ENCODE measurements at regions not wholly inside any gene's neighbourhood (a gene's known extent, or its start where the extent isn't known, plus 50 kb on each side); places are given as distances from the start of the nearest gene placed in this dataset.

DNA sequence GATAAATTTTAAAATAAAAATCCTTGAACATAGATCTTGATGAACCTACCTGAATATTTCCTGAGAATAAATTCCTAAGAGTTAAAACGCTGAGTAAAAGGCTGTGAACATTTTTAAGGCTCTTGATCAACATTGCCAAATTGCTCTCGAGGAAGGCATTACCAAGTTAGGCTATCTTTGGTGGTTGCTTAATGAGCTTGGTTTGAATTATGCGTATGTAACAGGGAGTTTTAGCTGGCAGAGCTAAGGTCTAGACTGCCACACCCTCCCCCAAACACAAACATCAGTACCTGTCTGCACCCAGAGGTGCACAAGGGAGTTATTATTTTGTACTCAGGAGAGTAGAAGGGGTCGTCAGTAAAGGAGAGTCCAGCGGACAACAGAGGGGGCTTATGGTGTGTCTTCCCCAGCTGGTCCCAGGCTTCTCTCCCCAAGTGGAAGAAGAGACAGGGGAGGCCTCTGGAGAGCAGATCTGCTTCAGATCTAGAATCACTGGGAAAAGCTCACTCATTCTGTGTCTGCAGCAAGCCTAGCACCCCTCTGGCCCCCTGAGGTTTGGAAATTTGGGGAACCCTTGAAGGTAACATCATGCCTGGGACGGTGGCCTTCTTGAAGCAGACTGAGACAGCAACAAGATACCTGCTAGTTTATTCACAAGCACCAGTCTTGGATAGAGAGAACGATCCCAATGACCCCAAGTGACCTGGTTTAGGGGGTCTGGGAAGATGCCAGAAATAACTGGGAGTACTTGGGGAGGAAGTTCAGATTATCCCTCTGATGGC is 197.2 kb upstream of the ID2 start:
- TF ChIP-seq POLR2AphosphoS5 (IDR thresholded peaks at IDR 0.05; ENCODE audit: low read depth, low read length): no peak
- no peak for TF ChIP-seq TAF1 (IDR thresholded peaks at IDR 0.05; ENCODE audit: borderline replicate concordance, insufficient read depth, low read length)
- TF ChIP-seq, protein P1, sequence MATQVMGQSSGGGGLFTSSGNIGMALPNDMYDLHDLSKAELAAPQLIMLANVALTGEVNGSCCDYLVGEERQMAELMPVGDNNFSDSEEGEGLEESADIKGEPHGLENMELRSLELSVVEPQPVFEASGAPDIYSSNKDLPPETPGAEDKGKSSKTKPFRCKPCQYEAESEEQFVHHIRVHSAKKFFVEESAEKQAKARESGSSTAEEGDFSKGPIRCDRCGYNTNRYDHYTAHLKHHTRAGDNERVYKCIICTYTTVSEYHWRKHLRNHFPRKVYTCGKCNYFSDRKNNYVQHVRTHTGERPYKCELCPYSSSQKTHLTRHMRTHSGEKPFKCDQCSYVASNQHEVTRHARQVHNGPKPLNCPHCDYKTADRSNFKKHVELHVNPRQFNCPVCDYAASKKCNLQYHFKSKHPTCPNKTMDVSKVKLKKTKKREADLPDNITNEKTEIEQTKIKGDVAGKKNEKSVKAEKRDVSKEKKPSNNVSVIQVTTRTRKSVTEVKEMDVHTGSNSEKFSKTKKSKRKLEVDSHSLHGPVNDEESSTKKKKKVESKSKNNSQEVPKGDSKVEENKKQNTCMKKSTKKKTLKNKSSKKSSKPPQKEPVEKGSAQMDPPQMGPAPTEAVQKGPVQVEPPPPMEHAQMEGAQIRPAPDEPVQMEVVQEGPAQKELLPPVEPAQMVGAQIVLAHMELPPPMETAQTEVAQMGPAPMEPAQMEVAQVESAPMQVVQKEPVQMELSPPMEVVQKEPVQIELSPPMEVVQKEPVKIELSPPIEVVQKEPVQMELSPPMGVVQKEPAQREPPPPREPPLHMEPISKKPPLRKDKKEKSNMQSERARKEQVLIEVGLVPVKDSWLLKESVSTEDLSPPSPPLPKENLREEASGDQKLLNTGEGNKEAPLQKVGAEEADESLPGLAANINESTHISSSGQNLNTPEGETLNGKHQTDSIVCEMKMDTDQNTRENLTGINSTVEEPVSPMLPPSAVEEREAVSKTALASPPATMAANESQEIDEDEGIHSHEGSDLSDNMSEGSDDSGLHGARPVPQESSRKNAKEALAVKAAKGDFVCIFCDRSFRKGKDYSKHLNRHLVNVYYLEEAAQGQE (IDR thresholded peaks at IDR 0.05; ENCODE audit: insufficient read depth in 1 of 2, low read depth in 2 of 2, low read length in 2 of 2): no peak
- no peak for TF ChIP-seq SIN3A (IDR thresholded peaks at IDR 0.05; ENCODE audit: borderline replicate concordance, insufficient read depth, low read length)
- no peak for TF ChIP-seq FOXP2 (optimal IDR thresholded peaks at IDR 0.05; ENCODE audit: borderline replicate concordance, extremely low read depth, extremely low read length, insufficient read depth)
